NOMO-1 treated with DMSO at 0.1 percent for 48 hours (cell line): ENCODE measurements at regions not wholly inside any gene's neighbourhood (a gene's known extent, or its start where the extent isn't known, plus 50 kb on each side); places are given as distances from the start of the nearest gene placed in this dataset.

Source experiments
- DNase-seq: peaks from one replicate; lab custom pipeline; 2025; ENCODE audit not compliant: unreplicated experiment; lab: John Stamatoyannopoulos, UW

DNA sequence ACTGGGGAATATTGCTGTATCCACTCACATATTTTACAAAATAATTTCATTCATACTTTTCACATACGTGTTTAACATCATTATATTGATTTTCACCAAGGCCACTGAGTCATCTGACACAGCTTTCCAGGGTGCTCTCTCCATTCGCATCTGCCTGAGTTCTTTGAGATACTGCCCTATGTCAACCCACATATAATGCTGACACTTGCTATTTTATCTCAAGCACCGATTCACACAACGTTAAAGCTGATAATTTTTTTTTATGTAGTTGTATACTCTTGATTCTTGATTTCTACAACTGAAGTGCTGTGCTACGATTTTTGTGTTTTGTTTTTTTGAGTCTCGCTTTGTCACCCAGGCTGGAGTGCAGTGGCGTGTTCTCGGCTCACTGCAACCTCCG is 249.8 kb upstream of the CDIN1 start:
- no peak for DNase-seq

DNA sequence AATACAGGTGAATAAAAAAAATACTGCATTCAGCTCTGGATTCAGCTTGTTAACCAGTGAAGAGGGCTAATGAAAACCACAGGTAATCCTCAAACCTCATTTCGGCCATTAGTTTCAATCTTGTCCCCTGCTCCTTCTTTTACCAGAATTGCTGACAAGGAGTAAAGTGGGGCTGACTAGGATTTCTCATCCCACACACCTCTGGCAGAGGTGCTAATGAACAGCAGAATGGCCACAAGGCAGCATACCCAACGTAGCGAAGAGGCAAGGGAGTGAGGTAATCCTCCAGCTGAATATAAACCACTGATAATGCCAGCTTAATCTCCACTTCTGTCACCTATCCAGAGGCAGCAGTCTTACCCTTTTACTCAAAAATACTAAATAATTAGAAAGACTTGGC is 248.8 kb upstream of the CDIN1 start:
- no peak for DNase-seq

GRCh38 chr15:36331531-36332275 is 247.7 kb upstream of the CDIN1 start:
- DNase-seq = no peak

DNA sequence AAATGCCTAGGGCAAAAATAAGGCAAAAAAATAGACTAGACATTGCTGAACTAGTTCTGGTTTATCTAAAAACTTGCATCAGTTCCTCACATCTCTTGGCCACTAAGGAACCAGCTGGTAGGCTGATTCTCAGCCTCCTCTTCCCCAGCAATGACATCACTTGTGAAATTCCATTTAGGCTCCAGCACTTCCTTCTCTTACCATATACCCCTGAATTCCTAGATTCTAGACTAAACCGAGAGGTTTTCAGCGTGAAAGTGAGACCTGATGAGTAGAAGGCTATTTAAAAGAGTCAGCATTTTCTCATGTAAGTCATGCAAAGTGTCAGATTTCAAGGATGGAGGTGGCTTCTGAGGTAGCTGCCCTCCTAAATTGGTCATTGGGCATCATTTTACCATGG is 247.1 kb upstream of the CDIN1 start:
- DNase-seq = no peak

DNA sequence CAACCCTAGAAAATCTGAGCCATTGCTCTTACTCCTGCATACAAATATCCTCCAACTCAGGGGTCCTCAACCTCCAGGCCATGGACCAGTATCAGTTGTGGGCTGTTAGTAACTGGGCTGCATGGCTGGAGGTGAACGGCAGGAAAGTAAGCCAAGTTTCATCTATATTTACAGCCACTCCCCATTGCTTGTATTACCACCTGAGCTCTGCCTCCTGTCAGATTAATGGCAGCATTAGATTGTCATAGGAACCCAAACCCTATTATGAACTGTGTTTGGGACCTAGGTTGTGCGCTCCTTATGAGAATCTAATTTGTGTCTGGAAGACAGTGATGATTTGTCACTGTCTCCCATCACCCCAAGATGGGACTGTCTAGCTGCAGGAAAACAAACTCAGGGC is 246.5 kb upstream of the CDIN1 start:
- no peak for DNase-seq

- no peak for DNase-seq
These were observed 245.4 kb upstream of the CDIN1 start for GRCh38 chr15:36334059-36334458.

GRCh38 chr15:36335224-36335623 is 244.2 kb upstream of the CDIN1 start:
- no peak for DNase-seq

DNA sequence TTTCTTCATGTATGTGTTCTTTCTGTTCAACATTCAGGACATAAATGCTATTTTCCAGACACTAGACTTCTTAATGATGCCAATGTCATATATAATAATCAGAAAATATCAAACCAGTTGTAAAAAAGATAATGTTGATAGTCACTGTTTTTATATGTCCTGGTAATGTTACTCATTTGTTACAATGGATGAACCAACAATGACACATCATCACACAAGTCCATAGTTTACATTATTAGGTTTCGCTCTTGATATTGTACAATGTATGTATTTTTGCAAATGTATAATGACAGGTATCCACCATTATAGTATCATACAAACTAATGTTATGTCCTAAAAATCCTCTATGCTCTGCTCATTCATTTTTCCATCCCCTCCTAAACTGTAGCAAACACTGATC is 243.8 kb upstream of the CDIN1 start:
- DNase-seq = no peak

- no peak for DNase-seq
These were observed 234.5 kb upstream of the CDIN1 start for GRCh38 chr15:36344887-36345286.

- no peak for DNase-seq
These were observed 232.1 kb upstream of the CDIN1 start for GRCh38 chr15:36347272-36347858.

GRCh38 chr15:36356466-36356865 is 223.0 kb upstream of the CDIN1 start:
- DNase-seq = no peak

DNA sequence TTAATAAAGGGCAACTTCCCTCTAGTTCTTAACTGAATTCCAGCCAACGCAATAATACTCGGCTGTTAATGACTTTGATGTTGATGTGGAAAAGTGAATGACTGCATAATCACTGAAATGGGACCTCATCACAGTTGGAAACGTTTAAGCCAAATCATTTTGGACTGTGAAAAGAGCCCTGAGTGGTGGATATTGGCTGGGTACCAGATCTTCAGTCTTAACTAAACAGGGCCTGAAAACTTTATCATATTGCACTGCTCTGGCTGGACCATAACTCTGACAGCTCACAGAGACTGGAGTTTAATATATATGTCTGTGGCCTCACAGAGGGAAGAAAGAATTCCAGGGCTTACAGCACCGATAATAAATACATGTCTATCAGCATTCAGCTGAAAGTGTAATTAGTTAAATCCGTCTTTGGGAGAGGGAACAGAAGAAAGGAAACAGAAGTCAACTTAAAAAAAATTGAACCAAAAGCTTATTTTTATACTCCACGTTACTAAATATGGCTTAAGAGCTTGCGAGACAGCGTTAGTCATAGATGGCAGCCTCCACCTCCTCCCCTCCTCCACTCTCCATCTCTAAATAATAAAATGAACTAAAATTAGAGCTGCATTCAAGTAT is 222.3 kb upstream of the CDIN1 start:
- peak; percentile 79 for DNase-seq

GRCh38 chr15:36358094-36358493 is 221.3 kb upstream of the CDIN1 start:
- peak; percentile 56 for DNase-seq

DNA sequence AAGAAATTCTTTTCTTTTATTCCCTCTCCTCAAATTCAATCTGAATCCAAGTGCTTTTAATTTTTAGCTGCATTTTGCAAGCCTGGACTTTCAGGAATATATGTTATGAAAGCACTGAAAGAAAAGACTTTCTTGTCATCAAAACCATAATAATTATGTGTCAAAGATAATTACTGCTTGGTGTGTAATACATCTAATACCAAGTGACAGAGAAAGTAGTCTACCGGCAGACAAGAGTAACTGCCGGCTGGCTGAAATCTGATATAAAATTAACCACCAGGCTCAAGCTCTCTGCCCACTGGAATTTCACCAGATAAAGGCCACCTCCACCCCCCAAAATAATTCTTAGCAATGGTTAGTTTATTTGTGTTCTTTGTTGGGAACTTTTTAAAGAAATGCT is 220.9 kb upstream of the CDIN1 start:
- peak; percentile 33 for DNase-seq

DNA sequence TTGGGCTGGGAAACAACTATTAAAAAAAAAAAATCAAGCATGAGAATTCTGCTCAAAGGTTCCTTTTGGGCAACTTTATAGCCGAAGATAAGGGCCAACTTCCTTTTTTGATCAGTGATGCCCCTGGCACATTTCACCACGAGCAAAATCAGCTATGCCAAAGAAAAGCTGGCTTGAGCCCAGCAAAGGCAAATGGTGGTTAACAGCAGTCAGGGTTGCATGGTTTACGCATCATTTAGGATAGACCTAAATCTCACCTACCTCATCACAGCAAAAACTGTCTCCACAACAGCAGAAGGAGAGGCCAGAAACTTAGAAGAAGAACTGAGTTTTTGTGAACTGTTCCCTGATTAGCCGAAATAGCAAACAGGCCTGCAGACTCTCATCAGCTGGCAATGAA is 220.1 kb upstream of the CDIN1 start:
- no peak for DNase-seq

DNA sequence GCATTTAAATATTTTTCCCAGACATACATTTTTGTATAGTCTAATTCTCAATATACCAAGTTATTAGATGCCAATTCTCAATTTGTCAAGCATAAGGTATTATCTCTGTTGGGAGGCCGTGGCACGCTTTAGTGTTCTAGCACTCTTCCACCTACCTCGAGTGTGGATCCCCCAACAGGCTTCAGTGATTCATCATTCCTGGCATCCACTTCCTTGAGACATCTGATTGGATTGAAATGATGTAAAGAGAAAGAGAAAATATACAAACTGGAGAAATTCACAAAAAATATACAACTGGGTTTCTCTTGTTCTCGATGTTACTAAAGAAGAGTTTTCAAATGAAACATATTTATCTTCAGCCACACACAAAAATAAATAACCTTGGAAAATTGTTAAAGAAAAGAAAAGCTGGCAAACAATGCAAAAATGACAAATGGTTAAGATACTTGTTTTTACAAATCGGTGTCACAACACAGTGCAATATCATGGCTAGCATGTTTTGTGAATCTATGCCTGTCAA is 218.0 kb upstream of the CDIN1 start:
- no peak for DNase-seq

DNA sequence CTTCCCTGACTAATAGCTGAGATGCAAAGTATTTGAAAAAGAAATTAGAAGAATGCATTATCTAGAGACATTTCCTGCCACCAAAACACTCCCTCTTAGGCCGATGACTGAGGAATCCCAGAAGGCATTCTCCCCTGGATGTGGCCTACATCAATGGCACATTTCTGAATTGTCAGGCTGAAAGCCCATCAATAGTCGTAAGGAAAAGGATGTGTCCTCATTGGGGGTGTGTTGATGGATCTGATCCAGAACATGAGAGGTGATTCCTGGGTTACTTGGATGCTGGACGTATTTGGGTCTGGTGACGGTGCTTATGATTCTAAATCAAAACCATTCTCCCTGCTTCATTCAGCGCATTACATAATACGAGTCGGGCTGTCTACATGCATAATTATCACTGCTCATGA is 216.9 kb upstream of the CDIN1 start:
- no peak for DNase-seq

DNA sequence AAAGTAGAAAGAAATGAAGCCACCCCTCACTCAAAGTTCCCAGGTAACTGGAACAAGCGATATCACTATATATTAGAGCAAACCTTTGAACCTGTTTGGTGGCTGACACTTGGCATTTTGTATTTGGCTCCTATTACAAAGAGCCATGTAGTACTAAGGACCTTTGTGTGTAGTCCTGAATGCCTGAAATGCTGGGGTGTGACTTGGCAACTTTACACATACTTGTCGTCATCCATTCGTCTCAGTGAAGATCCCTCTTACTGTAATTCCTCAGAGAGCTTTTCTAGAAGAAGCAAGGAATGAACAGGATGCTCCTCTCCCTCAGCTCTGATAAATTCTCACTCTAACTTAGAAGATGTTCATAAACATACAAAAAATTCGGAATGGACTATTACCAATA is 216.1 kb upstream of the CDIN1 start:
- DNase-seq = no peak

DNA sequence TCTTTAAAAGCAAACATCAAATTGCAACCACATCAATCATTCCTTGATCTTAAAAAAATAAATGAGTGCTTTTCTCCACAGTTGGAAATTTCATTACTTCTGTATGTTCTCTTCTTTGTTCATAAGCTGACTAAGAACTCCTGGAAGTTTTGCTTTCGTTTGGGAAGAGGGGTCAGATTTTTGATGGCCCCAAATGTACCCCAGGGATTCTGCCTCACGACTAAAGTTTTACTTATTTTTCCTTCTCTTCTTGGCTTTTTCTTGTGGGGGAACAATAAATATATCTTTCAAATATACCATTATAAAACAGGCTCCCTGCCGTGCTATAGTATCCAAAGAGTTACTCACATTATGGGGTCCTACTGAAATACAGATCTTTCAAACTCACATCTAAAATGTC is 215.0 kb upstream of the CDIN1 start:
- no peak for DNase-seq

DNA sequence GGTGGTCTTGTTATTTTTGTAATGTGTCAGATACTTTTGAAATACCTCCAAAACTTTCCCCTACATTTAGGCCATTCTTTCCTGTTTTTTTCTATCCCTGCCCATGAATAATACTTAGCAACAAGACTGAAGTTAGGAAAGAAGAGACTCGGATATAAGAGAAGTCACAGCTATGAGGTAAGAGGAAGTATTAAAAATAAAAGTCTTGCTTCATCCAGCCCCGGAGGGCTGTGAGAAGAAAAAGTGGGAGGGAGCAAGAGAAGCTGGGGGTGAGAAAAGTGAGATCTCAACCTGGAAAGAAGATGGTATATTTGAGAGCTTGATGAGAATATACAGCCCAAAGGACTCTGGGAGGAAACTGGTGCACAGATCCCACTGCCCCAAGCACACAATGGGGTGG is 213.5 kb upstream of the CDIN1 start:
- peak; percentile 86 for DNase-seq

DNA sequence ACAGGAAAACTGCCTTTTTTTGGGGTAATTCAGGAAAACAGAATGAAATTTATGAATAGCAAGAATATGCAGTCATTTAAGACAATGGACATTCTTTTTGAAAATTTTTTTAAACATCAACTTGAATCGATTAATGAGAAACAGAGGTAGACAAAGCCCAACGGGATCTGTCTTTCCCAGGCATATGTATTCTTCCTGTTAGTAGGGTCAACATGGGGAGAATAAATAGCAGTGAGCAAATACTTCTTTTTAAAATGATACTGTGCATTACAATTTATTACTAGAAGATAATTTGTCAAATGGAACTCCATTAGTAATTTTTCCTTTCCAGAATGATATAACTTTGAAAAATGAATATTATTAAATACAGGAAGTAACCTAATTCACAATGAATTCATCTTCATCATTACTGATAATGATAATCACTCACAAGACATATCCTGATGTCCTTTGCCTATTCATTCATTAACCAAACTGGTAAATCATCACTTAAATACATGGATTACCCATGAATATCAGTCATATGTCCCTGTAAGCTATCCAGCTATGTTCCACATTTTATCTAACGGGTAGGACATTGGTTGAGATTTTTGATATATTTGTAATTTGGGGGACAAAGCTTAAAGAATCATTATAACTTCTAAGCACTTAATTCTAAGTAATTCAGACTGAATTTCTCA is 209.2 kb upstream of the CDIN1 start:
- DNase-seq = no peak

GRCh38 chr15:36370731-36371112 is 208.7 kb upstream of the CDIN1 start:
- no peak for DNase-seq
